ENCODE measurements at regions not wholly inside any gene's neighbourhood (a gene's known extent, or its start where the extent isn't known, plus 50 kb on each side); places are given as distances from the start of the nearest gene placed in this dataset.

GRCh38 chr12:14262771-14263511 lies 102.5 kb upstream of the ATF7IP start:
- TF ChIP-seq CTCF (IDR thresholded peaks at IDR 0.05; ENCODE audit: low read depth, low read length) (no peak), POLR2A (IDR thresholded peaks at IDR 0.05; ENCODE audit: extremely low read depth, insufficient read length) (no peak), MYC (IDR thresholded peaks at IDR 0.05; ENCODE audit: low read depth, low read length) (no peak)
